OCI-LY7 (cell line): ENCODE measurements at regions not wholly inside any gene's neighbourhood (a gene's known extent, or its start where the extent isn't known, plus 50 kb on each side); places are given as distances from the start of the nearest gene placed in this dataset.
"Not testable (repeated sequence)": the region's sequence is repeated elsewhere in the genome, so short reads cannot be mapped to it uniquely, and the experiment has no call there.

Experiments
- BruUV-seq: library from RNA; stranded (reverse); fragments of 400-500 nt; replicated peaks from 2 replicates; lab custom pipeline; 2021; lab: Mats Ljungman, UMichigan
- CTCF ChIA-PET: fragments of 300-600 bp; sonication (Branson Sonifier 250); formaldehyde crosslinking; loops from one replicate; lab custom pipeline; 2022; ENCODE audit warnings: antibody characterized with exemption; ENCODE audit not compliant: unreplicated experiment; lab: Charles Lee
- POLR2A ChIA-PET: fragments of 300-600 bp; sonication (Branson Sonifier 250); formaldehyde crosslinking; loops from one replicate; lab custom pipeline; 2022; ENCODE audit warnings: antibody characterized with exemption; lab: Charles Lee
- DNase-seq: peaks from one replicate; pipeline ENCODE4 v3.0.0-alpha.2; 2015; ENCODE audit warnings: low spot score
- H2AFZ ChIP-seq: fragments of 200-600 bp; sonication (generic), shearing (Covaris generic); 2 replicates; pipeline ENCODE4 v1.6.1; 2014; ENCODE audit warnings: mild to moderate bottlenecking, antibody characterized with exemption, low read length, moderate library complexity
- H3K27ac ChIP-seq: fragments of 200-600 bp; sonication (generic); 2 replicates; pipeline ENCODE4 v1.5.1; 2014; ENCODE audit warnings: mixed run types, low read depth, mild to moderate bottlenecking, moderate library complexity, low read length, inconsistent platforms; ENCODE audit not compliant: poor library complexity, severe bottlenecking
- H3K36me3 ChIP-seq: fragments of 200-600 bp; sonication (generic); 2 replicates; pipeline ENCODE4 v1.6.1; 2014; ENCODE audit warnings: mild to moderate bottlenecking, antibody characterized with exemption, low read length, moderate library complexity, mixed read lengths; ENCODE audit not compliant: insufficient read depth
- H3K4me1 ChIP-seq: fragments of 200-600 bp; sonication (generic); 2 replicates; pipeline ENCODE4 v1.5.1; 2014; ENCODE audit warnings: mild to moderate bottlenecking, low read length; ENCODE audit not compliant: insufficient read depth, poor library complexity, severe bottlenecking
- H3K4me2 ChIP-seq: fragments of 200-600 bp; sonication (generic); 2 replicates; pipeline ENCODE4 v1.6.1; 2014; ENCODE audit warnings: mild to moderate bottlenecking, low read length
- H3K4me3 ChIP-seq: fragments of 200-600 bp; sonication (generic); 2 replicates; pipeline ENCODE4 v1.5.1; 2014; ENCODE audit warnings: mild to moderate bottlenecking, low read depth, low read length; ENCODE audit not compliant: poor library complexity, severe bottlenecking
- H3K79me2 ChIP-seq: fragments of 200-600 bp; sonication (generic); 2 replicates; pipeline ENCODE4 v1.6.1; 2016; ENCODE audit warnings: low read depth, mild to moderate bottlenecking, low read length, moderate library complexity, mixed read lengths; ENCODE audit not compliant: insufficient read depth
- H3K9me2 ChIP-seq: fragments of 200-600 bp; sonication (generic); 2 replicates; pipeline ENCODE4 v1.6.1; 2016; ENCODE audit warnings: mild to moderate bottlenecking, low read length, mixed read lengths; ENCODE audit not compliant: insufficient read depth
- H3K9me3 ChIP-seq: fragments of 200-600 bp; sonication (generic); 2 replicates; pipeline ENCODE4 v1.6.1; 2014; ENCODE audit warnings: mild to moderate bottlenecking, mixed run types, low read length, mixed read lengths
- H4K20me1 ChIP-seq: fragments of 200-600 bp; sonication (generic); 2 replicates; pipeline ENCODE4 v1.6.1; 2014; ENCODE audit warnings: mild to moderate bottlenecking, antibody characterized with exemption, low read length, moderate library complexity, mixed read lengths; ENCODE audit not compliant: insufficient read depth
- EZH2phosphoT487 ChIP-seq: fragments of 200-600 bp; sonication (generic); IDR thresholded peaks from 2 replicates; pipeline ENCODE4 v1.6.1; 2018; ENCODE audit warnings: low read depth, borderline replicate concordance, mild to moderate bottlenecking, mixed run types, antibody characterized with exemption, low read length, moderate library complexity, mixed read lengths
- intact Hi-C: fragments of 100-400 bp; cut with micrococcal nuclease; formaldehyde crosslinking; loops from one replicate; pipeline ENCODE4 v1.10.0; 2022; ENCODE audit not compliant: unreplicated experiment
- TF ChIP-seq, protein P1 (sequence below): fragments of 200-600 bp; sonication (generic); conservative IDR thresholded peaks from 2 replicates; pipeline ENCODE4 v1.5.1; 2014; ENCODE audit warnings: mild to moderate bottlenecking, antibody characterized with exemption, low read length, moderate library complexity, mixed read lengths

DNA sequence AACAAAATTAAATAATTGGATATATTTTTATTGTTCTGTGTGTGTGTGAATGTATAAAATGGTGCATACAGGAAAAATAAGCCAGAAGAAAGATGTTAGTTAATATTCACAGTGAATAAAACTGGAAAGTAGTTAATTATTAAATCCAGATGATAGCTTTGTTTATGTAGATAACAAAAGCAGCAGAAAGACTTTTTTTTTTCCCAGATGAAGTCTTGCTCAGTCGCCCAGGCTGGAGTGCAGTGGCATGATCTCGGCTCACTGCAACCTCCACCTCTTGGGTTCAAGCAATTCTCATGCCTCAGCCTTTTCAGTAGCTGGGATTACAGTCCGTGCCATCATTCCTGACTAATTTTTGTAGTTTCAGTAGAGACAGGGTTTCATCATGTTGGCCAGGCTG, 140.1 kb downstream of the ZNF486 start:
- no peak overlapping the region for H3K4me2 ChIP-seq
- 0 out of 2 replicates have a peak overlapping the region, but pooled peaks have one; percentile 6 for H2AFZ ChIP-seq
- intact Hi-C loops = no loop called here
- CTCF ChIA-PET = no interaction called here
- H3K36me3 ChIP-seq = no peaks in the 10 kb centered on the region
- H3K27ac ChIP-seq = no peak overlapping the region
- DNase-seq = no peak
- BruUV-seq = no TSS peak
- H3K4me3 ChIP-seq = no peak overlapping the region
- H3K9me3 ChIP-seq = no peaks in the 10 kb centered on the region
- POLR2A ChIA-PET = interaction anchor here (0.5 kb wide), 1 partner anchor 1266 kb away, joined by 4 read pairs; no protein-coding TSS in a partner anchor
- H4K20me1 ChIP-seq = no peaks in the 10 kb centered on the region
- no peaks in the 10 kb centered on the region for H3K9me2 ChIP-seq
- no peaks in the 10 kb centered on the region for H3K79me2 ChIP-seq
- H3K4me1 ChIP-seq = no peaks in the 10 kb centered on the region
- no peak for TF ChIP-seq EZH2phosphoT487
- TF ChIP-seq, protein P1, sequence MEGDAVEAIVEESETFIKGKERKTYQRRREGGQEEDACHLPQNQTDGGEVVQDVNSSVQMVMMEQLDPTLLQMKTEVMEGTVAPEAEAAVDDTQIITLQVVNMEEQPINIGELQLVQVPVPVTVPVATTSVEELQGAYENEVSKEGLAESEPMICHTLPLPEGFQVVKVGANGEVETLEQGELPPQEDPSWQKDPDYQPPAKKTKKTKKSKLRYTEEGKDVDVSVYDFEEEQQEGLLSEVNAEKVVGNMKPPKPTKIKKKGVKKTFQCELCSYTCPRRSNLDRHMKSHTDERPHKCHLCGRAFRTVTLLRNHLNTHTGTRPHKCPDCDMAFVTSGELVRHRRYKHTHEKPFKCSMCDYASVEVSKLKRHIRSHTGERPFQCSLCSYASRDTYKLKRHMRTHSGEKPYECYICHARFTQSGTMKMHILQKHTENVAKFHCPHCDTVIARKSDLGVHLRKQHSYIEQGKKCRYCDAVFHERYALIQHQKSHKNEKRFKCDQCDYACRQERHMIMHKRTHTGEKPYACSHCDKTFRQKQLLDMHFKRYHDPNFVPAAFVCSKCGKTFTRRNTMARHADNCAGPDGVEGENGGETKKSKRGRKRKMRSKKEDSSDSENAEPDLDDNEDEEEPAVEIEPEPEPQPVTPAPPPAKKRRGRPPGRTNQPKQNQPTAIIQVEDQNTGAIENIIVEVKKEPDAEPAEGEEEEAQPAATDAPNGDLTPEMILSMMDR = no peak

DNA sequence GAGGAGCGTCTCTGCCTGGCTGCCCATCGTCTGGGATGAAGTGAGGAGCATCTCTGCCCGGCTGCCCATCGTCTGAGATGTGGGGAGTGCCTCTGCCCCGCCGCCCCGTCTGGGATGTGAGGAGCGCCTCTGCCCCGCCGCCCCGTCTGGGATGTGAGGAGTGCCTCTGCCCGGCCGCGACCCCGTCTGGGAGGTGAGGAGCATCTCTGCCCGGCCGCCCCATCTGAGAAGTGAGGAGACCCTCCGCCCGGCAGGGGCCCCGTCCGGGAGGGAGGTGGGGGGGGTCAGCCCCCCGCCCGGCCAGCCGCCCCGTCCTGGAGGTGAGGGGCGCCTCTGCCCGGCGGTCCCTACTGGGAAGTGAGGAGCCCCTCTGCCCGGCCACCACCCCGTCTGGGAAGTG, 129.3 kb downstream of the ZNF486 start:
- CTCF ChIA-PET, H3K9me2 ChIP-seq, H3K4me3 ChIP-seq, POLR2A ChIA-PET, H4K20me1 ChIP-seq, H3K4me1 ChIP-seq, BruUV-seq, H3K27ac ChIP-seq, H3K79me2 ChIP-seq, intact Hi-C loops, H2AFZ ChIP-seq, H3K4me2 ChIP-seq, DNase-seq, H3K36me3 ChIP-seq, H3K9me3 ChIP-seq: not testable (repeated sequence)

DNA sequence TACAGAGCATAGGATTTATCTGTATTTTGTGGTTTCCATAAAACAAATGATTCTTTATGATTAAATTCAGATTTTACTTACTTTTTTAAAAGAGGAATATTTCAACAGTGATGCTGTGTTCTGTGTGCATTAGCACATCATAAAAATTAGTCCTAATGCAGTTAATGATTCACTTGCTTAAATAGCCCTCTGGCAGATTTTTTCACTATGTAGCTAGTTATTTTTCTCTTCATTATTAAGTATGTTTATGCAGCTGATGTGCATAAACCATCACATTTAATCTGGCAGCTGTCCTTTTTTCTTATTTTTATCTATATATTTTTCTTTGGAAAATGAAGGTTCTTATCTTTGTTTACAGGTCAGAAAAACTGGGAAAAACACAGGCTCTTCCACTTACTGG, 127.2 kb downstream of the ZNF486 start:
- no peaks in the 10 kb centered on the region for H3K79me2 ChIP-seq
- no peak for DNase-seq
- TF ChIP-seq, protein P1 = no peak
- no peak for TF ChIP-seq EZH2phosphoT487
- H2AFZ ChIP-seq = no peak overlapping the region
- no peaks in the 10 kb centered on the region for H3K9me3 ChIP-seq
- H3K9me2 ChIP-seq = no peaks in the 10 kb centered on the region
- H4K20me1 ChIP-seq = no peaks in the 10 kb centered on the region
- ChIA-PET POLR2A (interaction anchor here (0.5 to 0.7 kb wide), 3 partner anchors 56 to 149 kb away, joined by 3 read pairs; no protein-coding TSS in a partner anchor), CTCF (no interaction called here)
- intact Hi-C loops = no loop called here
- H3K27ac ChIP-seq = no peak overlapping the region
- no peaks in the 10 kb centered on the region for H3K4me1 ChIP-seq
- H3K36me3 ChIP-seq = no peaks in the 10 kb centered on the region
- BruUV-seq = no TSS peak
- H3K4me3 ChIP-seq = no peak overlapping the region
- H3K4me2 ChIP-seq = no peak overlapping the region

DNA sequence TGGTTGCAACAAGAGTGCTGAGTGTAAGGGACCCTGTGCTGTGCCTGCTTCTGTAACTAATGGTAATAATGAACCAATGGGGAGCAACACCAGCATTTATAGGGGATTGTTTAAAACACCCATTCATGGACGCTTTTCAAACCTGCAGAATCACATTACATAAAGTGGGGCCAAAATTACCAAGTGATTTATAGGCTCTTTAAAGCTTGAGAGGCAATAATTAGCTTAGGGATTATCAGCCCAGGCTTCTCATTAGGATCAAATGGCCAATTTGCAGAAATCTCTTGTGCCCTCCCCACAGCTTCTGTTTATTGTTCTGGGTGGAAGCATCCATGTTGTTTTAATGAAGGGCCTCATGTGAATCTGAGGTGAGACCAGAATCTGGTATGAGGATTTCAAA, 125.5 kb downstream of the ZNF486 start:
- H2AFZ ChIP-seq, H3K4me1 ChIP-seq, POLR2A ChIA-PET, H3K36me3 ChIP-seq, H3K9me2 ChIP-seq, H3K4me2 ChIP-seq, BruUV-seq, CTCF ChIA-PET, DNase-seq, H3K79me2 ChIP-seq, H3K9me3 ChIP-seq, H3K27ac ChIP-seq, H3K4me3 ChIP-seq, intact Hi-C loops, H4K20me1 ChIP-seq: not testable (repeated sequence)
